NT2/D1 (cell line): ENCODE measurements at regions not wholly inside any gene's neighbourhood (a gene's known extent, or its start where the extent isn't known, plus 50 kb on each side); places are given as distances from the start of the nearest gene placed in this dataset.

Experiments used
- SUZ12 ChIP-seq: IDR thresholded peaks from 2 replicates; pipeline ENCODE4 v1.6.1; 2011; ENCODE audit not compliant: insufficient read length, insufficient read depth; ENCODE audit errors: extremely low read depth
- YY1 ChIP-seq: IDR thresholded peaks from 2 replicates; pipeline ENCODE4 v1.6.1; 2011; ENCODE audit not compliant: insufficient read length, insufficient read depth
- ZNF274 ChIP-seq: IDR thresholded peaks from 2 replicates; pipeline ENCODE4 v1.6.1; 2011; ENCODE audit warnings: mild to moderate bottlenecking, low read depth, low read length

- TF ChIP-seq SUZ12 (no peak), YY1 (no peak), ZNF274 (no peak)
These were observed 61.0 kb upstream of the SOX1 start for GRCh38 chr13:112005925-112006324.
